ENCODE measurements at regions not wholly inside any gene's neighbourhood (a gene's known extent, or its start where the extent isn't known, plus 50 kb on each side); places are given as distances from the start of the nearest gene placed in this dataset.

- TF ChIP-seq TAF1 (IDR thresholded peaks at IDR 0.05; ENCODE audit: borderline replicate concordance, low read depth, low read length), result no peak
- TF ChIP-seq POLR2A (IDR thresholded peaks at IDR 0.05; ENCODE audit: low read depth, low read length), result no peak
- TF ChIP-seq POLR2AphosphoS5 (IDR thresholded peaks at IDR 0.05; ENCODE audit: low read depth, low read length), result no peak
Measured at GRCh38 chr10:76774987-76775603, 862.5 kb downstream of the KCNMA1 start.
